NCI-H2227 (cell line): ENCODE measurements at regions not wholly inside any gene's neighbourhood (a gene's known extent, or its start where the extent isn't known, plus 50 kb on each side); places are given as distances from the start of the nearest gene placed in this dataset.
"Not testable (repeated sequence)": the region's sequence is repeated elsewhere in the genome, so short reads cannot be mapped to it uniquely, and the experiment has no call there.

Experiments used
- DNase-seq: peaks from one replicate; lab custom pipeline; 2025; ENCODE audit not compliant: unreplicated experiment; lab: John Stamatoyannopoulos, UW

DNA sequence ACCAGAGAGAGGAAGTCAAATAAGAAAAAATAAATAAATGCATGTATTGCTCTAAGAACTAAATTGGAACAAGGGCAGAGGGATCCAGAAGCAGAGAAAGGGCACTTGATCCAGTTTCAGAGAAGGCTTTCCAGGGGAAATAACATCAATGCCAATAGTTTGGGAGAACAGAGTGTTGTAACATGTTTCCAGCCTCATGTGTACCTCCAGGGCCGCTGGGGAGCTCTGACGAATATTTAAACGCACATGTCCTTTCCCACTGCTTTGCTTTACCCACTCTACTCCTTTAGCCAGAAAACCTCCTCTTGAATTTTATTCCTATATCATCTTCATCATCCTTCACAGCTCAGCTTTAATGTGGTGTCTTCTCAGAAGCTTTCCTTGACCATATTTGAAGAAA, 233.7 kb downstream of the ENC1 start:
- no peak for DNase-seq

DNA sequence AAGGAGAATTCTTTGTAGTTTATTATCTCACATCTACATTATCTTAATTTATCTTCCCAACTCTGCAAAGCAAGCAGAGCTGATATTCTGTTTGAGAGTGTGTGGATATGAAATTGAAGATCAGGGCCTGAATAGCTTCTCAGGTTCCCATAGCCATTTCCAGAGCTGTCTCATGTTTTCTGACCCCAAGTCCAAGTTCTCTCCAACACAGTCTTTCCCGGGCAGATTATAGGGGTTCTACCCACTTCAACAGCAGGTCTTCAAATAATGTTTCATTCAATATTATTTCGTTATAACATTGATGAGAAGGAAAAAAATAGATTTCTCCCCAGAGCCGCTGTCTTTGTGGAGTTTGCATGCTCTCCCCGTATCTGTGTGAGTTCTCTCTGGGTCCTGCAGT, 234.9 kb downstream of the ENC1 start:
- no peak for DNase-seq

DNA sequence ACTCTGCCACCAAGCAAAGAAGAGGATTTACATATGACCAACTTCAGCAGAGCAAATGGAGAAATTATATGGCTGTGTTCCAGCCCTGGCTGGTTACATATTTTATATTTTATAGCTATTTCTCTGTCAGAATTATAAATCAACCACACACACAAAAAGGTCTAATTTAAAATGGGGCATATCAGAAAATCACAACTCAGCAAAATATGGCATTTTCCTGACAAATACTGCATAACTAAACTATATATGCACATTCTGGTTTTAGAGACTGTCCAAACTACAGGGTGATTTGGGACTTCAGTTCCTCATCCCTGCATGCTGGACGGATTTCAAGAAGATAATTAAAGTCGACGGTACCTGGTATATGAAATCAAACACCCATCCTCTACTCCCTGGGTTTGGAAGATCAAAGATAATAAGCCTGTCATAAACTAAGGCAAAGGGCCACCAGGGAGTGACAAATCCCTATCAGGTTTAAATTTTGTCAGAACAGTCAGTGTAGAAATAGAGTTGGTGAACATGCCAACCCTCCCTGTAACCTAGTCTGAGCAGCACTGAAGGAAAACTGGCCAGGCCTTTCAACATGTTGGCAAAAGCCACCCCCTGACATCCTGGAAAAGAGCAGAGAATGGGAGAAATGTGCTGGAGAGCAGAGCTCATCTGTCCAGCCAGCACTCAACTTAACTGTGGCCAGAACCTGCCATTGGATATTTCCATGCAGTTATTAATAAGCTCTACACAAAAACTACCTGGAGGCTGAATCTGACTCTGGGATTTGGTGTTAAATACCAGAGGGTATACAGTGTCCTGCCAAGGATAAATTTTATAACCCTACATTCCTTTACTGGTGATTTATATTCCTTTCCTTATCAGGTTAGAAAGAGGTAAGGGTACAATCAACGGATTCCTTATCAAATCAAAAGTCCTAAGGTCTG, 235.7 kb downstream of the ENC1 start:
- no peak for DNase-seq

GRCh38 chr5:74403771-74404170, 236.8 kb downstream of the ENC1 start:
- DNase-seq: no peak

DNA sequence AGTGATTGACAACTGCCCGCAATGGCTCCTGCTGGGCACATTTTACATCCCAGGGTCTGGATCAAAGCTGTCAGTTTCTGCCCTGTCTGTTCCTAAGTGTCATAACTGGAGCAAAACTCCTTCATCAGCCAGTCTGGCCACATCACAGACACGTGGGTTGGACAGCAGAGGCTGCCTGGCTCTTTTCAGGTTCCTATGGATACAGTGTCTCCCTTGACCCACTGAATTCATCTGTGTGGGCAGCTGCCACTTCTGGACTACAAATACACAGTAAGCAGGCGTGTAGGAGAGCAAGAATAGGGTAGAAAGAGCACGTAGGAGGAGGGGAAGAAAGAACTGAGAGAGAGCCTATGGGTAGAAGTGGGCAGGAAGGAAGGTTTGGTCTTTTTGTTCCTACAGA, 238.0 kb downstream of the ENC1 start:
- no peak for DNase-seq

- DNase-seq: no peak
Observed at GRCh38 chr5:74401946-74402320, 238.6 kb downstream of the ENC1 start.

- no peak for DNase-seq
Observed at GRCh38 chr5:74401281-74401945, 239.1 kb downstream of the ENC1 start.

- no peak for DNase-seq
Observed at GRCh38 chr5:74400067-74400466, 240.5 kb downstream of the ENC1 start.

- DNase-seq: no peak
Observed at GRCh38 chr5:74396913-74397622, 243.5 kb downstream of the ENC1 start.

DNA sequence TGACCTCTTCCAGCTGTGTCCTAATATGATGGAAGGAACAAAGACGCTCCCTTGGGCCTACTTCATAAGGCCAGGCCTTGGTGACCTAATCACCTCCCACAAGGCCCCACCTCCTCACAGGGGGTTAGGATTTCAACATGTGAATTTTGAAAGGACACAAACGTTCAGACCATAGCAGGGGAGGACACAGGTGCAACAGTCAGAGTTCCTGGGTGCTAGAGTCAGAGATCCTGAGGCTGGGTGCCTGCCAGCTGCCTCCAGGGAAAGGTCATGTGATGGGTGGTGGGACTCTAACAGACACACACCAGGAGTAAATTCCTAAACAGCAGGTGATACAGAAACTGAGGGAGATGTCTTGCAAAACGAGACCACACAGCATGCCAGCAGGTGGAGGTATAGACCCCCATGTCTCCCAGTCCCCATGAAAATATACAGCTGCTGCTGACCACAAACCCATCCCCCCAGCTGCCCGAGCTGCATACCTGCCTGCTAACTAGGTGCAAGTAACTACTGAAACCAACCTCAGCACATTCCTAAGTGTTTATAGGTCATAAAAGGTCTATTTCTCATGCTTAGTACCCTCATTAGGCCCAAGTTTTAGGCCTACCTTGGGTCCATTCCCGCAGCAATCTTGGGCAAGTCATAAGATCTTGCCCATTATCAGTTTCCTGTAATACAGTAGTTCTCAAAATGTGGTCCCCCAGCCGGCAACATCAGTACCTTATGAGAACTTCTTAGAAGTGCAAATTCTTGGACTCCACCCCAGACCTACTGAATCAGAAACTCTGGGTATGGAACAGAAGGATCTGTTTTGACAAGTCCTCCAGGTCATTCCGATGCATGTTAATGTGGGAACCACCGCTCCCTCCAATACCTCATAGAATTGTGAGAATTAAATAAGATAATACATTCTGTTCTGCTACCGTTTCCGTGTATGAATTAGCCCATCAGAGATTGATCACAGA, 245.3 kb downstream of the ENC1 start:
- no peak for DNase-seq

- DNase-seq: no peak
Observed at GRCh38 chr5:74394528-74394915, 246.0 kb downstream of the ENC1 start.

DNA sequence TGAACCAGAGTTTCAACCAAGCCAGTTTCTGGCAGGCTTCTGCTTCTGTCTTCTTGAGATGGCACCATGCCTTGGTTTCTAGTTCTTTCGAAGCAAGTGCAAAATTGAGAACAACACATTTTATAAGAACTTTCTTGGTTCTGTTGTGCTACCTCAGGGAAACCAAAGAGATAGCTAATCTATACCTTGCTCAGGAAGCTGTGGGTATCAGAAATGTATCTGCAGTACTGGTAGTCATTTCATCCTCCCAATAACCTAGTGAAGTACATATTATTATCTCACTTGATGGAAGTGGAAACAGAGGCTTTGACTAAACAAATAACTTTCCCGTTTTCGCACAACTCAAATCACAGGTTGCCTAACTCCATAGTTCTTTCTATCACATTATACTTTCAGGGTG, 246.6 kb downstream of the ENC1 start:
- DNase-seq: no peak

GRCh38 chr5:74392711-74393351, 247.7 kb downstream of the ENC1 start:
- no peak for DNase-seq

DNA sequence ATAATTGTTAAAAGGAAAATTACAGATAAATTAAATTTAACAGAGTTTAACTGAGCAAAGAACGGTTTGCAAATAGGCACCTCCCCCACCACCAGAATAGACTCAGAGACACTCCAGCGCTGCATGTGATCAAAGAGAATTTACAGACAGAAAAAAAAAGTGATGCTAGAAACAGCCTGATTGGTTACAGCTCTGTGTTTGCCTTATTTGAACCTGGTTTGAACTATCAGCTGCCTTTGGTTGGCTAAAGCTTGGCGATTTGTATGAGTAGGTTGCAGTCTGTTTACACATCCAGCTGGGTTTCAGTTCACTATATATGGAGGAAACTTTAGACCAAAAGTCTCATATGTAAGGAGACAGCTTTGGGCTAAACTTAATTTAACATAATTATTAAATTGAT, 249.1 kb downstream of the ENC1 start:
- DNase-seq: no peak

GRCh38 chr5:74390822-74391221, 249.7 kb downstream of the ENC1 start:
- DNase-seq: no peak

DNA sequence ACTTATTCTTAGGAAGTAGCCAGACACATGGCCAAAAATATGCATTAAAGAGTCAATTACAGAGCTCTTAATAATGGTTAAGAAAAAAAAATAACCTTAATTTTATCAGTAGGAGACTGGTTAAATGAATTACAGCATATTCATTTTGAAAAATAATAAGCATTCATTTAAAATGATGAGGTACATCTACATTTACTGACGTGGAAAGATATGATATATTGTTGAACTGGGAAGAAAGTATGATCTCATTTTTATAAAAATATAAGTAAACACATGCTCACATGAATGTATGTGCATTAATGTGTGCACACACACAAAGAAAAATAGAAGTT, 250.3 kb downstream of the ENC1 start:
- DNase-seq: no peak

DNA sequence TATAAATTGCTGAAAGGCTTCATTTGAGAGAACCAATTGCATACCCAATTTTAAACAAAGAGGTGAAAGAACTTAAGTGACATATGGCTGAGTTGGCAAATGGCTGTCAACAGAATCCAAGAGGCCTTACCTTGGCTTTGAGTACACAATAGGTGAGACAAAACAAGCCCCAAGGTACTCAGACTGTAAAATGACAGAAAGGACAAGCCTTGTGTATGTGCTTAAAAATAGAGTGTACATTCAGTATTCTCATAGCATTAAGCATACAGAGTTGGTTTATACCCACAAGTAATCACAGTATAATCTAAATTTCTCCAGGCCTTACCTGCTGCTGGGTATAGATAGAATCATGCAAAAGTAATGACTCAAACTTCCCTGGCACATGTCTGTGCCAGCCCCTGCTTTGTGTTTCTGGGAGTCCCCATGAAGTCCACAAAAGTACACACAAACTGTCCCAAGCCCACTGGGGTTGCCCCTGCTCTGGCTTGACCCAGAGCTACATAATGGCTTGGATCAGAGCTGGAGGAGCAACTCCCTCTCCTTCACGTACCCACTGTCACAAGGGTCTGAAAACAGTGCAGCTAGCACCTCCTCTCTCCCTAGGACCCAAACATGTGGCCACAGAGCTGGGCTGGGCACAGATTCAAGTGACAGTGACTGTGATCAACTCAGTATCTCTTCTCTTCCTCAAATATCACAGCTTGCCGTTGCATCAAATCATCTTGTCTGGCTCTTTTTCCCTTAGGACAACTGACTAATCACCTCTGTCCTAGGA, 250.8 kb downstream of the ENC1 start:
- no peak for DNase-seq

DNA sequence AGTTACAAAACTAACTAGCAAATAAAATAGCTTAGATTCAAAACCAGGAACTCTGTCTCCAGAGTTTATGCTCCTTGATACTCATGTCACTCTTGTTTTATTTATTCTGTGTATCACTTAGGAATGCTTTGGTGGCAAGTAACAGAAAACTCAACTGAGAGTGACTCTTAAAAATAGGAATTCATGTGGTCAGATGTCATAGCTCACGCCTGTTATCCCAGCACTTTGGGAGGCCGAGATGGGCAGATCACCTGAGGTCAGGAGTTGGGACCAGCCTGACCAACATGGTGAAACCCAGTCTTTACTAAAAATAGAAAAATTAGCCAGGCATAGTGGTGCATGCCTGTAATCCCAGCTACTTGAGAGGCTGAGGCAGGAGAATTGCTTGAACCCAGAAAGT, 252.1 kb downstream of the ENC1 start:
- DNase-seq: not testable (repeated sequence)

DNA sequence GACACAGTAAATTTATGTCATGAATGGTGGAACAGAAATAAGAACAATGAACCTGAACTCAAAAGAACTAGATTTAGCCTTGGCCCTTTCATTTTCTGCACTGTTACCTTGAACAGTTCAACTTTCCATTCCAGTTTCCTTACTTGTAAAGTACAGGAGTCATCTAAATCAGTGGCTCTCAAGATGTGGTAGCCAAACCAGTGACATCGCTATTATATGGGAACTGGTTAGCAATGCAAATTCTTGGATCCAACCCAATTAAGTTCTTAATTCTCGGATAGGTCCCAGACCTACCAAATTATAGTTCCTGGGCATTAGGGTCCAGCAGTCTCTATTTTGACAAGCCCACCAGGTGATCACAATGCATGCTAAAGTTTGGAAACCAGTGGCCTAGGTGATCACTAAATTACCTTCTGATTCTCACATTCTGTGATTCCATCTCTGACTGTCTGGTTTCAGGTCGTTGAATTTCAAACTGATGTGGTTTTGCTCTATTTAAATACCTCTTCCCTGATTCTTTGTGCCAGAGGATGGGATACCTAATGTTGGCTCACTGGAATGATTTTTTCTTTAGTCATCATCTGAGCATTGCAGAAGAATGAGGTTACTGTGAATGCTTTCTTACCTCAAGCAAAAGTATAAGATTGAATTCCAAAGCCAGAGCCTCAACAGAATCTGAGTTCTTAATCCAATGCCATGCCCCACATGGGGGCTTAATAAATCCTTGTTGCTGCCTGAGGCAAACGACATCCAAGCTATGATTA, 253.8 kb downstream of the ENC1 start:
- no peak for DNase-seq
